K562 (cell line): ENCODE measurements at regions not wholly inside any gene's neighbourhood (a gene's known extent, or its start where the extent isn't known, plus 50 kb on each side); places are given as distances from the start of the nearest gene placed in this dataset.

Experiments used
- ATAC-seq: fragments of 200-7000 bp; cut with Tn5 transposase; 3 replicates; pipeline ENCODE4 v1.9.1; 2020; ENCODE audit warnings: moderate library complexity
- BruUV-seq: library from RNA; stranded (reverse); fragments of 400-500 nt; replicated peaks from 2 replicates; lab custom pipeline; 2021; lab: Mats Ljungman, UMichigan
- CTCF ChIA-PET: fragments of 300-600 bp; formaldehyde crosslinking; extraction: SDS; loops from one replicate; lab custom pipeline; 2021; ENCODE audit warnings: low intra/inter-chr PET ratio; lab: Yijun Ruan, JAX
- POLR2A ChIA-PET: fragments of 300-600, 350-650 bp; sonication (Branson Sonifier 250); formaldehyde crosslinking; extraction: SDS; loops from one replicate; lab custom pipeline; 2021; ENCODE audit warnings: antibody characterized with exemption, inconsistent platforms; lab: Yijun Ruan, JAX
- DNase-seq, 4 experiments: peaks; one replicate each; pipeline versions ENCODE4 v3.0.0 to v3.0.0-alpha.2; 2011 to 2018; ENCODE audit warnings: low spot score in 3 of 4, mixed read lengths in 3 of 4; ENCODE audit errors: extremely low read depth in 1 of 4
- FAIRE-seq: peaks from 2 replicates; lab custom pipeline; 2011; peaks lifted over from hg19 to GRCh38; lab: Jason Lieb, UNC
- H2AFZ ChIP-seq: 2 replicates; pipeline ENCODE4 v1.6.0; 2011; ENCODE audit warnings: low read depth, low read length, control low read depth, inconsistent platforms
- H3K27ac ChIP-seq: fragments of 200-600 bp; 3 replicates; pipeline ENCODE4 v1.8.0; 2011; ENCODE audit warnings: low read depth, mild to moderate bottlenecking, control low read depth, inconsistent platforms, low read length, moderate library complexity, mixed read lengths; ENCODE audit errors: extremely low read depth
- H3K27me3 ChIP-seq, 2 experiments: fragments of 300-600 bp in 1 of 2; 2 replicates in 1 of 2; 3 replicates in 1 of 2; pipeline versions ENCODE4 v1.6.0 to v1.8.0; 2011; ENCODE audit warnings: inconsistent platforms in 2 of 2, low read length in 2 of 2, mild to moderate bottlenecking in 1 of 2, mixed read lengths in 1 of 2, moderate library complexity in 1 of 2; ENCODE audit not compliant: control insufficient read depth in 2 of 2, insufficient read depth in 2 of 2
- H3K36me3 ChIP-seq: fragments of 300-600 bp; 3 replicates; pipeline ENCODE4 v1.8.0; 2011; ENCODE audit warnings: mild to moderate bottlenecking, low read length, inconsistent platforms; ENCODE audit not compliant: control insufficient read depth, insufficient read depth
- H3K4me1 ChIP-seq, 2 experiments: fragments of 200-600 bp in 1 of 2; replicated peaks in 1 of 2; 2 replicates in 1 of 2; 3 replicates in 1 of 2; pipeline versions ENCODE4 v1.5.1 to v1.8.0; 2011; ENCODE audit warnings: inconsistent platforms in 2 of 2, low read length in 2 of 2, mild to moderate bottlenecking in 1 of 2, mixed read lengths in 1 of 2, moderate library complexity in 1 of 2; ENCODE audit not compliant: control insufficient read depth in 2 of 2, insufficient read depth in 2 of 2
- H3K4me2 ChIP-seq: 2 replicates; pipeline ENCODE4 v1.6.1; 2011; ENCODE audit warnings: low read length, control low read depth, inconsistent platforms, mixed read lengths; ENCODE audit not compliant: insufficient read depth
- H3K4me3 ChIP-seq: fragments of 200-600 bp; sonication (generic), shearing (Covaris generic); 2 replicates; pipeline ENCODE4 v1.5.1; 2016; ENCODE audit warnings: control low read depth, inconsistent platforms
- H3K79me2 ChIP-seq: fragments of 200-600 bp; 3 replicates; pipeline ENCODE4 v1.8.0; 2011; ENCODE audit warnings: low read length, inconsistent platforms; ENCODE audit not compliant: control insufficient read depth, insufficient read depth
- H3K9ac ChIP-seq, 2 experiments: 2 replicates each; pipeline versions ENCODE4 v1.6.0 to v1.6.1; 2011; ENCODE audit warnings: low read depth in 2 of 2, low read length in 2 of 2, control low read depth in 1 of 2, inconsistent platforms in 1 of 2, mild to moderate bottlenecking in 1 of 2, mixed read lengths in 1 of 2; ENCODE audit not compliant: insufficient read depth in 1 of 2
- H3K9me1 ChIP-seq: one replicate; pipeline ENCODE4 v1.6.0; 2011; ENCODE audit warnings: inconsistent platforms, mild to moderate bottlenecking, low read length, moderate library complexity; ENCODE audit not compliant: control insufficient read depth, insufficient read depth
- H3K9me3 ChIP-seq: replicated peaks from 2 replicates; pipeline ENCODE4 v1.5.1; 2011; ENCODE audit warnings: low read depth, low read length, inconsistent platforms; ENCODE audit not compliant: control insufficient read depth, insufficient read depth
- H4K20me1 ChIP-seq: replicated peaks from 2 replicates; pipeline ENCODE4 v1.6.1; 2011; ENCODE audit warnings: low read length, inconsistent platforms, mixed read lengths; ENCODE audit not compliant: control insufficient read depth, insufficient read depth
- HNRNPL ChIP-seq: fragments of 200-400 bp; formaldehyde crosslinking; IDR thresholded peaks from 2 replicates; pipeline ENCODE4 v1.6.1; 2017; ENCODE audit warnings: low read depth, mild to moderate bottlenecking, low read length
- NFYB ChIP-seq: IDR thresholded peaks from 2 replicates; pipeline ENCODE4 v1.6.1; 2011; ENCODE audit warnings: mild to moderate bottlenecking, moderate library complexity; ENCODE audit not compliant: insufficient read length; ENCODE audit errors: extremely low read depth
- TFAP4 ChIP-seq: sonication (generic); formaldehyde crosslinking; IDR thresholded peaks from 2 replicates; pipeline ENCODE4 v1.8.0; 2022; ENCODE audit warnings: missing genetic modification reagents, mild to moderate bottlenecking, moderate library complexity, borderline replicate concordance
- WGBS: fragments of 100-300 bp; shearing (Covaris generic); methylation state at CpG from one replicate; pipeline ENCODE4 v1.1.6; 2016; ENCODE audit warnings: low coverage, mixed read lengths; ENCODE audit not compliant: insufficient coverage; ENCODE audit errors: missing lambda C conversion rate; 5-methylcytosine and 5-hydroxymethylcytosine counted together
- in situ Hi-C: fragments of 300-500 bp; cut with MboI; formaldehyde crosslinking; loops from 4 replicates; pipeline ENCODE4 v1.15.0; 2018; ENCODE audit warnings: inconsistent platforms, mixed read lengths
- intact Hi-C: fragments of 100-400 bp; cut with micrococcal nuclease; formaldehyde crosslinking; loops from 2 replicates; pipeline ENCODE4 v1.14.2; 2022

DNA sequence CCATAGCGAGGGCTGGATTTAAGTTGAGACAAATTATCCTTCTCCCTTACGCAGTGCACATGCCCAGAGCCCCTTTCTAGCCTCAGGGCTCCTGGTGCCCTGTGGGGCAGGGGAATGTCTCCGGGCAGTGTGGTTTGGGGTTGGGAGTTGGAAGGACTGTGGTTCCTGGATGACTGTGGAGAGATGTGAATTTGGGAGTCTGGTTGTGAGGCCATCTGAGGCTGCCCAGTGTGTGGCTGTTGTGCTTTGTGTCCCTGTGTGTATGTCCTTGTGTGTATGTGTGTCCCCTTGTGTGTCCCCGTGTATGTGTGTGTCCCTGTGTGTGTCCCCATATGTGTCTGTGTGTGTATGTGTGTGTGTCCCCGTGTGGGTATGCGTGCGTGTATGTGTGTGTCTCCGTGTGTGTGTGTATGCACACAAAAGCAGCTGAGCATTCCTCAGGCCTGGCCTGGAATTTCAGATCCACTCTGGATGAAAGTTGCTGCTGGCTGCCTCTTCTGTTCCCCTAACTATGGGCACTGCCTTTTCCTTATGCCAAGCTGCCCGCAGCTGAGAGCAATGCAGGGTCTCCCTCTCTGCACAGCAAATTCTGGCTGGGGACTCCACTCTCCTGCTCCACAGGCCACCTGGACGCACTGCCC is 65.4 kb downstream of the UBIAD1 start:
- no peak for TF ChIP-seq NFYB
- no peak for TF ChIP-seq HNRNPL
- no peak for TF ChIP-seq TFAP4
- Histone ChIP-seq H4K20me1 (peaks cover 3% of the 10 kb centered on the region), H3K27ac (no peak overlapping the region), H3K36me3 (no peaks in the 10 kb centered on the region), H3K9ac (no peak overlapping the region), H3K79me2 (no peaks in the 10 kb centered on the region), H3K4me1 (peaks cover 0 to 3% of the 10 kb centered on the region in 2 experiments; a peak in 1 of 5 replicates), H3K27me3 (peaks cover 46 to 82% of the 10 kb centered on the region in 2 experiments), H3K9me1 (no peaks in the 10 kb centered on the region), H3K4me2 (no peak overlapping the region), H3K4me3 (no peak overlapping the region), H3K9me3 (no peaks in the 10 kb centered on the region), H2AFZ (no peak overlapping the region)
- no TSS peak for BruUV-seq
- ChIA-PET CTCF (interaction anchor here (1.8 kb wide), 1 partner anchor 303 kb away, joined by 6 read pairs; no protein-coding TSS in a partner anchor), POLR2A (no interaction called here)
- in situ Hi-C loops, result no loop called here
- WGBS, result 17% methylated on average over 10 of the region's 10 CpGs
- FAIRE-seq (no peak), DNase-seq (no peak), ATAC-seq (no peak)
- intact Hi-C loops, result loop anchor here (10.0 kb wide), 1 partner anchor 304 kb away; no protein-coding TSS in a partner anchor
